Pancreas (tissue), 10 donors: ENCODE measurements at regions not wholly inside any gene's neighbourhood (a gene's known extent, or its start where the extent isn't known, plus 50 kb on each side); places are given as distances from the start of the nearest gene placed in this dataset.
"Not testable (repeated sequence)": the region's sequence is repeated elsewhere in the genome, so short reads cannot be mapped to it uniquely, and the experiment has no call there.

Experiments
- ATAC-seq, 4 donors: fragments of 200-7000 bp; cut with Tn5 transposase; one replicate each; pipeline versions ENCODE4 v1.8.0 to v1.9.1; 2020; ENCODE audit warnings: mild to moderate bottlenecking in 4 of 4, moderate library complexity in 4 of 4
- DNase-seq, 6 donors: peaks; one replicate each; pipeline ENCODE4 v3.0.0-alpha.2; 2020
- FAIRE-seq: peaks from 2 replicates; lab custom pipeline; 2012; peaks lifted over from hg19 to GRCh38; lab: Jason Lieb, UNC
- H3K27ac ChIP-seq, 4 donors: fragments of 200-600 bp; sonication (generic); 1 replicate in 3 of 4; 2 replicates in 1 of 4; pipeline versions ENCODE4 v1.5.0 to v1.8.0; 2020
- H3K27me3 ChIP-seq, 4 donors: fragments of 200-600 bp; one replicate each; pipeline ENCODE4 v1.8.0; 2021
- H3K36me3 ChIP-seq, 3 donors: fragments of 200-600 bp; sonication (generic) in 1 of 3; one replicate each; pipeline versions ENCODE4 v1.5.0 to v1.8.0; 2020 to 2021
- H3K4me1 ChIP-seq, 3 donors: fragments of 200-600 bp; one replicate each; pipeline ENCODE4 v1.8.0; 2021
- H3K4me3 ChIP-seq, 4 donors: fragments of 200-600 bp; sonication (generic) in 2 of 4; one replicate each; pipeline versions ENCODE4 v1.5.0 to v1.8.0; 2020 to 2021
- H3K9me3 ChIP-seq, 4 donors: fragments of 200-600 bp; one replicate each; pipeline ENCODE4 v1.8.0; 2021
- CTCF ChIP-seq, 4 donors: fragments of 200-600 bp; sonication (generic) in 3 of 4; IDR thresholded peaks; one replicate each; pipeline versions ENCODE4 v1.5.0 to v1.8.0; 2021; ENCODE audit warnings: antibody characterized with exemption in 4 of 4
- WGBS, 2 donors: extraction: QIAGEN DNeasy Blood & Tissue Kit; methylation state at CpG; one replicate each; pipeline ENCODE4 v1.1.7; 2013; 5-methylcytosine and 5-hydroxymethylcytosine counted together
- intact Hi-C, 3 donors: fragments of 100-400 bp; cut with DNase I; formaldehyde crosslinking; loops; one replicate each; pipeline versions ENCODE4 v1.11.1 to v1.14.2; 2022
- donor health status: healthy with polysubstance abuse.
- donor health status: DM: no; HTN: no; CAD: no; lungs with moderate emphysema.
- donor health status: DM: no; HTN: no; CAD: no.
- donor health status: control.
- donor health status: control.
- donor health status: Bipolar disorder and iron deficiency.
- donor health status: DM: yes; HTN: yes; CAD: no.
- donor health status: DM: no; HTN: no; CAD: no.
- donor health status: DM: no; HTN: no; CAD: no.
- donor health status: DM: yes; HTN: yes; CAD: no.

- H3K4me3 ChIP-seq, H3K4me1 ChIP-seq, H3K36me3 ChIP-seq, intact Hi-C loops, ATAC-seq, DNase-seq, H3K27me3 ChIP-seq, FAIRE-seq, H3K27ac ChIP-seq, H3K9me3 ChIP-seq: not testable (repeated sequence)
- WGBS, 2 donors = 79 to 88% methylated on average over 3 of the region's 3 CpGs
These were observed 57.3 kb upstream of the HS3ST3A1 start for GRCh38 chr17:13659051-13659450.

DNA sequence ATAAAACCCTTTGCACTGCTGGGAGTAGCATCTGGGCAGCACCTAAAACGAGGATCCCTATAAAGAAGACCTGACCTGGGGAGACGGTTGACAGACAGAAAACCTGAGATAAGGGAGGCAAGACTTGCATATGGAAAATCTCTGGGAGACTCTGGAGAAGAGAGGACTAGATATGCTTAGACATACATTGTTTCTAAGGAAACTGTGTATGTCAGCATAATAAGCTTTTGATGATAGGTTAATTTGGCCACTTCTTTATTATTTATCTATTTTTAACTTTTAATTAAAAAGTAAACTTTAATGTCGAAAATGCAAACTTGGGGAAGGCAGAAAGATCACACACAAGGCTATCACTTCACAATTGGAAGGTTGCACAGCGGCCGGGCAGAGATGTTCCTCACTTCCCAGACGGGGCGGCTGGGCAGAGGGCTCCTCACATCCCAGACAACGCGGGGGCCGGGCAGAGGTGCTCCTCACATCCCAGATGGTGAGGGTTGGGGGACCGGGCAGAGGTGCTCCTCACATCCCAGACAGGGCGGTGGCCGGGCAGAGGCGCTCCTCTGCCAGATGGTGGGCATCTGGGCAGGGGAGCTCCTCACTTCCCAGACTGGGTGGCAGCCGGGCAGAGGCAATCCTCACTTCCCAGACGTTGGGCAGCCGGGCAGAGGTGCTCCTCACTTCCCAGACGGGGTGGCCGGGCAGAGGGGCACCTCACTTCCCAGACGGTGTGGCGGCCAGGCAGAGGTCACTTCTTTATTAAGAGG, 64.3 kb upstream of the HS3ST3A1 start:
- FAIRE-seq (no peak), DNase-seq (peak in 1 of 6 donors; percentile 33), ATAC-seq (no peak)
- H3K27me3 ChIP-seq = no peaks in the 10 kb centered on the region
- no peak overlapping the region for H3K27ac ChIP-seq
- no peaks in the 10 kb centered on the region for H3K9me3 ChIP-seq
- no peak for TF ChIP-seq CTCF (IDR thresholded peaks at IDR 0.05)
- intact Hi-C loops = no loop called here
- no peaks in the 10 kb centered on the region for H3K4me1 ChIP-seq
- H3K36me3 ChIP-seq = no peaks in the 10 kb centered on the region
- WGBS, 2 donors = 76 to 84% methylated on average over 21 of the region's 21 CpGs
- no peak overlapping the region for H3K4me3 ChIP-seq

DNA sequence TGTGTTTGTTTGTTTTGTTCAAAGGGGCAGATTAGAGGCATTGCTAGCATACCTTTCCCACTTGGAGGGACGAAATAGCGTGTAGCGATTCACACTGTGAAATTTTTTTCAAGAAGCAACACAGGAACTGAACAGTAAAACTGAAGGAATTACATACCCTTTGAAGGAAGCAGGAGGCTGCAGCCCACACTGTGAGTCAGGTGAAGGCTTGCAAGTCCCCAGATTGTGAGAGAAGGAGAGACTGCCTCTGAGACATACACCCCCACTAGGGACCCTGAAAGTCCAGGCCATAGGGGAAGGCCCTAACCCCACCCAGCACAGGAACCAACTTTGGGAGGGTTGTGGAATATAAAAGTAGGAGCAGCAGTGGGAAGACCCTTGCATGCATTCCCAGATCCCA, 69.6 kb upstream of the HS3ST3A1 start:
- Histone ChIP-seq H3K36me3 (no peaks in the 10 kb centered on the region), H3K9me3 (no peaks in the 10 kb centered on the region), H3K27me3 (no peaks in the 10 kb centered on the region), H3K4me3 (no peak overlapping the region), H3K27ac (no peak overlapping the region), H3K4me1 (no peaks in the 10 kb centered on the region)
- TF ChIP-seq CTCF (IDR thresholded peaks at IDR 0.05) = no peak
- FAIRE-seq = no peak
- intact Hi-C loops = no loop called here
- no peak for ATAC-seq
- 26 to 34% methylated on average over 3 of the region's 3 CpGs for WGBS, 2 donors
- no peak for DNase-seq

DNA sequence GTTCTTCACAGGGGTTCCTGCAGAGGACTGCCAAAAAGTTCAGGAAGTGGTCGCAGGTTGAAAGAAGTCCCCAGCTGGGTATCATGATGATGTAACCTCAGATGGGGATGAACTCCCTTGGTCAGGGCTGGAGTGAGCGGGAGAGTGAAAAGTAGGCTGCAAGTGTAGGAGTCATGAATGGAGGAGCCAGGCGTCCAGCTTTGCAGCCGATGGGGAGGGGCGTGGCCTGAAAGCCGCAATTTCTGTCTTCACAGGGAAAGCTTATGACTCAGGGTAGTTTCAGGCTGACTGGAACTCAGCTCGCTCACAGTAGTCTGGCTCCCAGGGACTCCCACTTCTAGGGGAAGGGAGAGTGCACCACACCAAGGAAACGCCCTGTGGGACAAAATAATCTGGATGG, 70.0 kb upstream of the HS3ST3A1 start:
- H3K4me3 ChIP-seq = no peak overlapping the region
- no peak overlapping the region for H3K27ac ChIP-seq
- intact Hi-C loops = no loop called here
- no peaks in the 10 kb centered on the region for H3K4me1 ChIP-seq
- WGBS, 2 donors = 61 to 71% methylated on average over 8 of the region's 8 CpGs
- no peaks in the 10 kb centered on the region for H3K36me3 ChIP-seq
- no peaks in the 10 kb centered on the region for H3K9me3 ChIP-seq
- ATAC-seq = no peak
- H3K27me3 ChIP-seq = no peaks in the 10 kb centered on the region
- no peak for FAIRE-seq
- no peak for DNase-seq
- no peak for TF ChIP-seq CTCF (IDR thresholded peaks at IDR 0.05)

GRCh38 chr17:13678361-13678760, 76.6 kb upstream of the HS3ST3A1 start:
- intact Hi-C loops = no loop called here
- Histone ChIP-seq H3K27me3 (no peaks in the 10 kb centered on the region), H3K27ac (no peak overlapping the region), H3K9me3 (no peaks in the 10 kb centered on the region), H3K4me1 (no peaks in the 10 kb centered on the region), H3K36me3 (no peaks in the 10 kb centered on the region), H3K4me3 (no peak overlapping the region)
- ATAC-seq = no peak
- no peak for DNase-seq
- no peak for FAIRE-seq
- TF ChIP-seq CTCF (IDR thresholded peaks at IDR 0.05) = no peak
